Astrocyte of the hippocampus (primary cell): ENCODE measurements at regions not wholly inside any gene's neighbourhood (a gene's known extent, or its start where the extent isn't known, plus 50 kb on each side); places are given as distances from the start of the nearest gene placed in this dataset.
A peak's percentile ranks its signal among the peaks of the same experiment; 100 is the strongest.

ENCODE experiments used
- DNase-seq: peaks from one replicate; pipeline ENCODE4 v3.0.0; 2011; ENCODE audit warnings: low read depth, low spot score

- no peak for DNase-seq
Measured at GRCh38 chr1:191151321-191151807, 673.7 kb upstream of the BRINP3 start.

GRCh38 chr1:191152776-191153175 lies 675.1 kb upstream of the BRINP3 start:
- DNase-seq: no peak

- no peak for DNase-seq
Measured at GRCh38 chr1:191155178-191155577, 677.5 kb upstream of the BRINP3 start.

- DNase-seq: no peak
Measured at GRCh38 chr1:191160837-191161236, 683.2 kb upstream of the BRINP3 start.

GRCh38 chr1:191162762-191163161 lies 685.1 kb upstream of the BRINP3 start:
- no peak for DNase-seq

- no peak for DNase-seq
Measured at GRCh38 chr1:191163621-191164020, 686.0 kb upstream of the BRINP3 start.

GRCh38 chr1:191174298-191174697 lies 696.6 kb upstream of the BRINP3 start:
- no peak for DNase-seq

- no peak for DNase-seq
Measured at GRCh38 chr1:191176131-191176530, 698.5 kb upstream of the BRINP3 start.

GRCh38 chr1:191206513-191207207 lies 729.0 kb upstream of the BRINP3 start:
- peak; percentile 3 for DNase-seq

GRCh38 chr1:191222206-191222605 lies 744.5 kb upstream of the BRINP3 start:
- DNase-seq: no peak

- no peak for DNase-seq
Measured at GRCh38 chr1:191240925-191241324, 763.3 kb upstream of the BRINP3 start.

- DNase-seq: no peak
Measured at GRCh38 chr1:191255354-191256054, 777.8 kb upstream of the BRINP3 start.

GRCh38 chr1:191256917-191257316 lies 779.3 kb upstream of the BRINP3 start:
- DNase-seq: no peak

GRCh38 chr1:191260056-191260455 lies 782.4 kb upstream of the BRINP3 start:
- DNase-seq: no peak

- DNase-seq: no peak
Measured at GRCh38 chr1:191261111-191261510, 783.4 kb upstream of the BRINP3 start.

- DNase-seq: no peak
Measured at GRCh38 chr1:191279266-191279800, 801.7 kb upstream of the BRINP3 start.

GRCh38 chr1:191284175-191284574 lies 806.5 kb upstream of the BRINP3 start:
- no peak for DNase-seq

GRCh38 chr1:191290441-191290840 lies 812.8 kb upstream of the BRINP3 start:
- no peak for DNase-seq

GRCh38 chr1:191305370-191305769 lies 827.7 kb upstream of the BRINP3 start:
- DNase-seq: no peak

GRCh38 chr1:191306916-191307315 lies 829.3 kb upstream of the BRINP3 start:
- DNase-seq: no peak

- no peak for DNase-seq
Measured at GRCh38 chr1:191320062-191320461, 838.2 kb upstream of the RGS18 start.

GRCh38 chr1:191327868-191328267 lies 830.4 kb upstream of the RGS18 start:
- no peak for DNase-seq

GRCh38 chr1:191343816-191344215 lies 814.4 kb upstream of the RGS18 start:
- peak; percentile 42 for DNase-seq
